Large intestine (tissue), 3 donors: ENCODE measurements at regions not wholly inside any gene's neighbourhood (a gene's known extent, or its start where the extent isn't known, plus 50 kb on each side); places are given as distances from the start of the nearest gene placed in this dataset.
"Not testable (repeated sequence)": the region's sequence is repeated elsewhere in the genome, so short reads cannot be mapped to it uniquely, and the experiment has no call there.

Experiments used
- DNase-seq, 2 donors: peaks; one replicate each; pipeline versions ENCODE4 v3.0.0 to v3.0.0-alpha.2; 2013
- H3K27ac ChIP-seq: one replicate; pipeline ENCODE4 v1.5.1; 2013; ENCODE audit warnings: low read length
- H3K27me3 ChIP-seq: 2 replicates; pipeline ENCODE4 v1.6.1; 2013; ENCODE audit warnings: low read length; ENCODE audit not compliant: control insufficient read depth, insufficient read depth
- H3K36me3 ChIP-seq: 2 replicates; pipeline ENCODE4 v1.6.1; 2013; ENCODE audit warnings: low read length; ENCODE audit not compliant: control insufficient read depth, insufficient read depth
- H3K4me1 ChIP-seq: one replicate; pipeline ENCODE4 v1.6.1; 2013; ENCODE audit warnings: low read length; ENCODE audit not compliant: control insufficient read depth, insufficient read depth
- H3K4me3 ChIP-seq: one replicate; pipeline ENCODE4 v1.5.1; 2013; ENCODE audit warnings: low read length
- H3K9me3 ChIP-seq: one replicate; pipeline ENCODE4 v1.6.1; 2013; ENCODE audit warnings: mild to moderate bottlenecking, low read depth, low read length, moderate library complexity; ENCODE audit not compliant: control insufficient read depth
- WGBS: methylation state at CpG from one replicate; pipeline ENCODE4 v1.1.5; 2013; ENCODE audit warnings: low lambda C conversion rate; ENCODE audit not compliant: insufficient coverage; 5-methylcytosine and 5-hydroxymethylcytosine counted together

GRCh38 chr9:138174954-138175353 lies 297.4 kb downstream of the CACNA1B start:
- WGBS: no CpG with 5 or more reads among the region's 30 CpGs
- not testable (repeated sequence) for H3K36me3 ChIP-seq, H3K27me3 ChIP-seq, H3K4me3 ChIP-seq, H3K9me3 ChIP-seq, H3K4me1 ChIP-seq, DNase-seq, H3K27ac ChIP-seq

GRCh38 chr9:138175354-138175753 lies 297.8 kb downstream of the CACNA1B start:
- not testable (repeated sequence) for H3K4me3 ChIP-seq, H3K27me3 ChIP-seq, H3K9me3 ChIP-seq, H3K27ac ChIP-seq, DNase-seq, H3K36me3 ChIP-seq, H3K4me1 ChIP-seq
- WGBS: no CpG with 5 or more reads among the region's 31 CpGs

- not testable (repeated sequence) for H3K9me3 ChIP-seq, H3K36me3 ChIP-seq, H3K27ac ChIP-seq, H3K4me3 ChIP-seq, H3K4me1 ChIP-seq, H3K27me3 ChIP-seq, DNase-seq
- no CpG with 5 or more reads among the region's 9 CpGs for WGBS
Measured at GRCh38 chr9:138177091-138177490, 299.5 kb downstream of the CACNA1B start.

- H3K27ac ChIP-seq, H3K9me3 ChIP-seq, H3K4me3 ChIP-seq, H3K27me3 ChIP-seq, H3K36me3 ChIP-seq, H3K4me1 ChIP-seq: not testable (repeated sequence)
- DNase-seq: peak in 1 of 2 donors; percentile 1
- WGBS: no CpG with 5 or more reads among the region's 4 CpGs
Measured at GRCh38 chr9:138179003-138179402, 301.4 kb downstream of the CACNA1B start.

- H3K4me1 ChIP-seq, H3K36me3 ChIP-seq, H3K4me3 ChIP-seq, H3K27ac ChIP-seq, H3K27me3 ChIP-seq, DNase-seq, H3K9me3 ChIP-seq: not testable (repeated sequence)
- no CpG with 5 or more reads among the region's 3 CpGs for WGBS
Measured at GRCh38 chr9:138179671-138180070, 302.1 kb downstream of the CACNA1B start.

- H3K9me3 ChIP-seq, H3K4me1 ChIP-seq, H3K27ac ChIP-seq, DNase-seq, H3K36me3 ChIP-seq, H3K4me3 ChIP-seq, H3K27me3 ChIP-seq: not testable (repeated sequence)
- WGBS: no CpG with 5 or more reads among the region's 1 CpG
Measured at GRCh38 chr9:138181963-138182362, 304.4 kb downstream of the CACNA1B start.

GRCh38 chr9:138197156-138197555 lies 319.6 kb downstream of the CACNA1B start:
- H3K9me3 ChIP-seq, H3K27me3 ChIP-seq, H3K4me1 ChIP-seq, DNase-seq, H3K36me3 ChIP-seq, H3K4me3 ChIP-seq, H3K27ac ChIP-seq: not testable (repeated sequence)
- 20% methylated on average over 1 of the region's 9 CpGs for WGBS

GRCh38 chr9:138198963-138199362 lies 321.4 kb downstream of the CACNA1B start:
- not testable (repeated sequence) for H3K27me3 ChIP-seq, H3K27ac ChIP-seq, DNase-seq, H3K9me3 ChIP-seq, H3K4me1 ChIP-seq, H3K36me3 ChIP-seq, H3K4me3 ChIP-seq
- WGBS: no CpG with 5 or more reads among the region's 1 CpG

GRCh38 chr9:138199917-138200316 lies 322.3 kb downstream of the CACNA1B start:
- H3K9me3 ChIP-seq, DNase-seq, H3K27me3 ChIP-seq, H3K36me3 ChIP-seq, H3K27ac ChIP-seq, H3K4me1 ChIP-seq, H3K4me3 ChIP-seq: not testable (repeated sequence)
- WGBS: 100% methylated on average over 1 of the region's 12 CpGs

GRCh38 chr9:138200481-138201142 lies 323.0 kb downstream of the CACNA1B start:
- not testable (repeated sequence) for H3K27me3 ChIP-seq, H3K36me3 ChIP-seq, H3K9me3 ChIP-seq, H3K27ac ChIP-seq, H3K4me1 ChIP-seq, DNase-seq, H3K4me3 ChIP-seq
- no CpG with 5 or more reads among the region's 11 CpGs for WGBS

GRCh38 chr9:138201167-138201889 lies 323.7 kb downstream of the CACNA1B start:
- WGBS: no CpG with 5 or more reads among the region's 15 CpGs
- not testable (repeated sequence) for H3K4me1 ChIP-seq, H3K27me3 ChIP-seq, H3K27ac ChIP-seq, H3K4me3 ChIP-seq, H3K9me3 ChIP-seq, H3K36me3 ChIP-seq, DNase-seq
